OCI-LY3 (cell line): ENCODE measurements at regions not wholly inside any gene's neighbourhood (a gene's known extent, or its start where the extent isn't known, plus 50 kb on each side); places are given as distances from the start of the nearest gene placed in this dataset.

Source experiments
- CTCF ChIP-seq: fragments of 200-600, 300-600 bp; sonication (generic); IDR thresholded peaks from 2 replicates; pipeline ENCODE4 v1.5.1; 2014; ENCODE audit warnings: antibody characterized with exemption, low read length, low read depth
- EZH2phosphoT487 ChIP-seq: fragments of 200-600 bp; shearing (Covaris generic); IDR thresholded peaks from 2 replicates; pipeline ENCODE4 v1.6.1; 2018; ENCODE audit warnings: antibody characterized with exemption, mixed run types, low read depth

GRCh38 chr13:56953965-56954364 lies 186.8 kb upstream of the PRR20A start:
- TF ChIP-seq CTCF: no peak
- no peak for TF ChIP-seq EZH2phosphoT487
